Naive thymus-derived CD4-positive, alpha-beta T cell (primary cell): ENCODE measurements at regions not wholly inside any gene's neighbourhood (a gene's known extent, or its start where the extent isn't known, plus 50 kb on each side); places are given as distances from the start of the nearest gene placed in this dataset.
A peak's percentile ranks its signal among the peaks of the same experiment; 100 is the strongest.

Experiments used
- ATAC-seq: fragments of 150-1000 bp; cut with Tn5 transposase; 2 replicates; pipeline ENCODE4 v1.10.0; 2021; ENCODE audit warnings: mild to moderate bottlenecking, moderate library complexity
- CTCF ChIA-PET: fragments of 350-600 bp; sonication (Branson Sonifier 250); formaldehyde crosslinking; loops from one replicate; lab custom pipeline; 2021; ENCODE audit warnings: antibody characterized with exemption; lab: Charles Lee
- POLR2A ChIA-PET: fragments of 350-600 bp; sonication (Branson Sonifier 250); formaldehyde crosslinking; loops from one replicate; lab custom pipeline; 2021; ENCODE audit warnings: antibody characterized with exemption, inconsistent platforms; lab: Charles Lee
- DNase-seq, 9 donors: peaks; one replicate each; pipeline versions ENCODE4 v3.0.0 to v3.0.0-alpha.2; 2020 to 2022; ENCODE audit warnings: mixed read lengths in 1 of 9
- H3K27ac ChIP-seq: one replicate; pipeline ENCODE4 v1.7.0; 2013; ENCODE audit warnings: mild to moderate bottlenecking, low read depth, low read length, moderate library complexity
- H3K27me3 ChIP-seq, 2 donors: one replicate each; pipeline ENCODE4 v1.7.0; 2013; ENCODE audit warnings: low read length in 2 of 2, mild to moderate bottlenecking in 2 of 2, moderate library complexity in 2 of 2; ENCODE audit not compliant: control insufficient read depth in 2 of 2, insufficient read depth in 2 of 2
- H3K36me3 ChIP-seq, 3 experiments: 1 replicate in 2 of 3; 2 replicates in 1 of 3; pipeline ENCODE4 v1.7.0; 2013; ENCODE audit warnings: low read length in 3 of 3, mild to moderate bottlenecking in 3 of 3, moderate library complexity in 1 of 3; ENCODE audit not compliant: insufficient read depth in 3 of 3, control insufficient read depth in 2 of 3
- H3K4me1 ChIP-seq, 2 donors: one replicate each; pipeline ENCODE4 v1.7.0; 2013; ENCODE audit warnings: low read length in 2 of 2, mild to moderate bottlenecking in 2 of 2, moderate library complexity in 1 of 2; ENCODE audit not compliant: control insufficient read depth in 2 of 2, insufficient read depth in 2 of 2
- H3K4me3 ChIP-seq: 2 replicates; pipeline ENCODE4 v1.7.0; 2013; ENCODE audit warnings: mild to moderate bottlenecking, low read length
- H3K9me3 ChIP-seq, 3 experiments: 1 replicate in 2 of 3; 2 replicates in 1 of 3; pipeline ENCODE4 v1.7.0; 2013; ENCODE audit warnings: low read length in 3 of 3; ENCODE audit not compliant: control insufficient read depth in 2 of 3
- H3K27ac Mint-ChIP-seq, 9 donors: one replicate each; pipeline ENCODE4 v1.8.0; 2020 to 2022; ENCODE audit warnings: mixed read lengths in 9 of 9, mild to moderate bottlenecking in 8 of 9, moderate library complexity in 5 of 9, inconsistent platforms in 2 of 9
- H3K27me3 Mint-ChIP-seq, 5 donors: one replicate each; pipeline ENCODE4 v1.8.0; 2021 to 2022; ENCODE audit warnings: mixed read lengths in 5 of 5, mild to moderate bottlenecking in 1 of 5
- H3K36me3 Mint-ChIP-seq, 5 donors: one replicate each; pipeline ENCODE4 v1.8.0; 2020 to 2022; ENCODE audit warnings: mixed read lengths in 5 of 5, mild to moderate bottlenecking in 3 of 5, inconsistent platforms in 1 of 5
- H3K4me1 Mint-ChIP-seq, 7 donors: one replicate each; pipeline ENCODE4 v1.8.0; 2020 to 2022; ENCODE audit warnings: mixed read lengths in 7 of 7, mild to moderate bottlenecking in 3 of 7, inconsistent platforms in 1 of 7
- H3K4me3 Mint-ChIP-seq, 10 donors: one replicate each; pipeline ENCODE4 v1.8.0; 2020 to 2022; ENCODE audit warnings: mild to moderate bottlenecking in 10 of 10, mixed read lengths in 10 of 10, moderate library complexity in 6 of 10, inconsistent platforms in 2 of 10
- H3K9me3 Mint-ChIP-seq, 11 donors: one replicate each; pipeline ENCODE4 v1.8.0; 2020 to 2022; ENCODE audit warnings: mixed read lengths in 11 of 11, mild to moderate bottlenecking in 4 of 11, inconsistent platforms in 1 of 11, moderate library complexity in 1 of 11
- intact Hi-C, 2 donors: fragments of 100-400 bp; cut with micrococcal nuclease; formaldehyde crosslinking; loops; one replicate each; pipeline ENCODE4 v1.15.1; 2023

GRCh38 chr2:49514201-49514600 lies 359.9 kb upstream of the FSHR start:
- intact Hi-C loops = no loop called here
- H3K27ac Mint-ChIP-seq = no peak overlapping the region
- no peaks in the 10 kb centered on the region for H3K27me3 ChIP-seq
- H3K36me3 Mint-ChIP-seq = no peaks in the 10 kb centered on the region
- H3K4me3 ChIP-seq = no peak overlapping the region
- H3K4me1 ChIP-seq = no peaks in the 10 kb centered on the region
- ChIA-PET POLR2A (no interaction called here), CTCF (no interaction called here)
- no peaks in the 10 kb centered on the region for H3K4me1 Mint-ChIP-seq
- peaks cover 0 to 14% (median 4%) of the 10 kb centered on the region in 11 donors for H3K9me3 Mint-ChIP-seq
- DNase-seq = no peak
- no peak for ATAC-seq
- no peaks in the 10 kb centered on the region for H3K27me3 Mint-ChIP-seq
- no peak overlapping the region for H3K27ac ChIP-seq
- H3K9me3 ChIP-seq = no peaks in the 10 kb centered on the region
- H3K36me3 ChIP-seq = no peaks in the 10 kb centered on the region
- no peak overlapping the region for H3K4me3 Mint-ChIP-seq

- Mint-ChIP-seq H3K36me3 (no peaks in the 10 kb centered on the region), H3K4me1 (no peaks in the 10 kb centered on the region), H3K9me3 (peaks cover 0 to 30% (median 12%) of the 10 kb centered on the region in 11 donors), H3K27me3 (no peaks in the 10 kb centered on the region), H3K27ac (no peak overlapping the region), H3K4me3 (peak overlapping the region in 1 of 10 donors; percentile 18)
- intact Hi-C loops = loop anchor here in 1 of 2 donors (2.0 kb wide), 1 partner anchor 544 kb away; no protein-coding TSS in a partner anchor
- ATAC-seq (no peak), DNase-seq (no peak)
- CTCF ChIA-PET = no interaction called here
- H3K27ac ChIP-seq = no peak overlapping the region
- POLR2A ChIA-PET = no interaction called here
- H3K4me1 ChIP-seq = no peaks in the 10 kb centered on the region
- H3K4me3 ChIP-seq = no peak overlapping the region
- H3K36me3 ChIP-seq = no peaks in the 10 kb centered on the region
- no peaks in the 10 kb centered on the region for H3K27me3 ChIP-seq
- peaks cover 0 to 9% (median 0%) of the 10 kb centered on the region in 3 experiments for H3K9me3 ChIP-seq
These were observed 336.4 kb upstream of the FSHR start for GRCh38 chr2:49490710-49491109.

- intact Hi-C loops = no loop called here
- no peak overlapping the region for H3K4me3 ChIP-seq
- ChIA-PET CTCF (no interaction called here), POLR2A (no interaction called here)
- no peaks in the 10 kb centered on the region for H3K36me3 ChIP-seq
- Mint-ChIP-seq H3K27ac (no peak overlapping the region), H3K4me3 (no peak overlapping the region), H3K4me1 (no peaks in the 10 kb centered on the region), H3K27me3 (no peaks in the 10 kb centered on the region), H3K36me3 (no peaks in the 10 kb centered on the region), H3K9me3 (peaks cover 0 to 15% (median 9%) of the 10 kb centered on the region in 11 donors)
- peaks cover 0 to 9% (median 0%) of the 10 kb centered on the region in 3 experiments for H3K9me3 ChIP-seq
- no peaks in the 10 kb centered on the region for H3K4me1 ChIP-seq
- no peak overlapping the region for H3K27ac ChIP-seq
- DNase-seq (no peak), ATAC-seq (no peak)
- H3K27me3 ChIP-seq = no peaks in the 10 kb centered on the region
These were observed 332.8 kb upstream of the FSHR start for GRCh38 chr2:49487139-49487538.

GRCh38 chr2:49480520-49480919 lies 326.2 kb upstream of the FSHR start:
- DNase-seq (no peak), ATAC-seq (no peak)
- CTCF ChIA-PET = no interaction called here
- Mint-ChIP-seq H3K9me3 (peaks cover 2 to 16% (median 7%) of the 10 kb centered on the region in 11 donors), H3K27me3 (no peaks in the 10 kb centered on the region), H3K27ac (no peak overlapping the region), H3K36me3 (no peaks in the 10 kb centered on the region), H3K4me1 (no peaks in the 10 kb centered on the region), H3K4me3 (no peak overlapping the region)
- H3K9me3 ChIP-seq = peaks cover 0 to 4% (median 0%) of the 10 kb centered on the region in 3 experiments
- POLR2A ChIA-PET = no interaction called here
- no peaks in the 10 kb centered on the region for H3K27me3 ChIP-seq
- H3K27ac ChIP-seq = no peak overlapping the region
- H3K4me1 ChIP-seq = no peaks in the 10 kb centered on the region
- intact Hi-C loops = no loop called here
- no peaks in the 10 kb centered on the region for H3K36me3 ChIP-seq
- H3K4me3 ChIP-seq = no peak overlapping the region

GRCh38 chr2:49465157-49465831 lies 311.0 kb upstream of the FSHR start:
- Histone ChIP-seq H3K27ac (no peak overlapping the region), H3K4me1 (no peaks in the 10 kb centered on the region), H3K4me3 (no peak overlapping the region), H3K27me3 (no peaks in the 10 kb centered on the region), H3K9me3 (peaks cover 0 to 5% (median 0%) of the 10 kb centered on the region in 3 experiments), H3K36me3 (no peaks in the 10 kb centered on the region)
- intact Hi-C loops = no loop called here
- Mint-ChIP-seq H3K4me1 (no peaks in the 10 kb centered on the region), H3K4me3 (no peak overlapping the region), H3K36me3 (peaks cover 0 to 3% (median 0%) of the 10 kb centered on the region in 5 donors), H3K9me3 (peaks cover 4 to 55% (median 11%) of the 10 kb centered on the region in 11 donors), H3K27me3 (no peaks in the 10 kb centered on the region), H3K27ac (no peak overlapping the region)
- POLR2A ChIA-PET = no interaction called here
- no peak for ATAC-seq
- CTCF ChIA-PET = no interaction called here
- no peak for DNase-seq

GRCh38 chr2:49459314-49459993 lies 305.1 kb upstream of the FSHR start:
- intact Hi-C loops = no loop called here
- no peak overlapping the region for H3K4me3 Mint-ChIP-seq

More at GRCh38 chr2:49459314-49459993, 305.1 kb upstream of the FSHR start:
- Histone ChIP-seq H3K4me3 (no peak overlapping the region), H3K9me3 (no peaks in the 10 kb centered on the region), H3K36me3 (no peaks in the 10 kb centered on the region), H3K27ac (no peak overlapping the region), H3K27me3 (no peaks in the 10 kb centered on the region), H3K4me1 (no peaks in the 10 kb centered on the region)
- H3K27ac Mint-ChIP-seq = no peak overlapping the region
- no peaks in the 10 kb centered on the region for H3K4me1 Mint-ChIP-seq
- H3K9me3 Mint-ChIP-seq = peaks cover 0 to 52% (median 5%) of the 10 kb centered on the region in 11 donors
- DNase-seq (no peak), ATAC-seq (no peak)
- H3K36me3 Mint-ChIP-seq = no peaks in the 10 kb centered on the region
- POLR2A ChIA-PET = no interaction called here
- CTCF ChIA-PET = no interaction called here
- no peaks in the 10 kb centered on the region for H3K27me3 Mint-ChIP-seq
